GM21619 (cell line): ENCODE measurements at regions not wholly inside any gene's neighbourhood (a gene's known extent, or its start where the extent isn't known, plus 50 kb on each side); places are given as distances from the start of the nearest gene placed in this dataset.

Experiments
- ATAC-seq: cut with Tn5 transposase; IDR thresholded peaks from one replicate; pipeline ENCODE4 v1.9.1; 2021; ENCODE audit not compliant: unreplicated experiment

GRCh38 chr2:82652117-82652516 lies 1807.0 kb downstream of the SUCLG1 start:
- no peak for ATAC-seq

- no peak for ATAC-seq
Observed at GRCh38 chr2:82650038-82650437, 1809.0 kb downstream of the SUCLG1 start.

- no peak for ATAC-seq
Observed at GRCh38 chr2:82641598-82642180, 1817.4 kb downstream of the SUCLG1 start.

- ATAC-seq = no peak
Observed at GRCh38 chr2:82636402-82637020, 1822.6 kb downstream of the SUCLG1 start.

- no peak for ATAC-seq
Observed at GRCh38 chr2:82599021-82599420, 1860.1 kb downstream of the SUCLG1 start.

- no peak for ATAC-seq
Observed at GRCh38 chr2:82596581-82596980, 1862.5 kb downstream of the SUCLG1 start.

GRCh38 chr2:82591718-82592117 lies 1867.4 kb downstream of the SUCLG1 start:
- ATAC-seq = no peak

GRCh38 chr2:82576656-82577055 lies 1882.4 kb downstream of the SUCLG1 start:
- ATAC-seq = no peak

GRCh38 chr2:82539280-82539621 lies 1919.8 kb downstream of the SUCLG1 start:
- no peak for ATAC-seq

- ATAC-seq = no peak
Observed at GRCh38 chr2:82538590-82539279, 1920.3 kb downstream of the SUCLG1 start.

GRCh38 chr2:82528288-82528687 lies 1930.8 kb downstream of the SUCLG1 start:
- no peak for ATAC-seq

- ATAC-seq = no peak
Observed at GRCh38 chr2:82527124-82527523, 1932.0 kb downstream of the SUCLG1 start.

- ATAC-seq = no peak
Observed at GRCh38 chr2:82526277-82526676, 1932.8 kb downstream of the SUCLG1 start.

GRCh38 chr2:82525744-82526143 lies 1933.3 kb downstream of the SUCLG1 start:
- no peak for ATAC-seq

- no peak for ATAC-seq
Observed at GRCh38 chr2:82524826-82525225, 1934.3 kb downstream of the SUCLG1 start.

GRCh38 chr2:82511894-82512293 lies 1947.2 kb downstream of the SUCLG1 start:
- ATAC-seq = no peak

- no peak for ATAC-seq
Observed at GRCh38 chr2:82508702-82509101, 1950.4 kb downstream of the SUCLG1 start.

GRCh38 chr2:82507657-82508056 lies 1951.4 kb downstream of the SUCLG1 start:
- no peak for ATAC-seq

GRCh38 chr2:82501217-82501616 lies 1957.9 kb downstream of the SUCLG1 start:
- ATAC-seq = no peak

GRCh38 chr2:82498777-82499443 lies 1960.2 kb downstream of the SUCLG1 start:
- ATAC-seq = no peak

GRCh38 chr2:82494739-82495138 lies 1964.3 kb downstream of the SUCLG1 start:
- ATAC-seq = no peak

- no peak for ATAC-seq
Observed at GRCh38 chr2:82491591-82491990, 1967.5 kb downstream of the SUCLG1 start.
